Testis (tissue), 2 donors: ENCODE measurements at regions not wholly inside any gene's neighbourhood (a gene's known extent, or its start where the extent isn't known, plus 50 kb on each side); places are given as distances from the start of the nearest gene placed in this dataset.
"Not testable (repeated sequence)": the region's sequence is repeated elsewhere in the genome, so short reads cannot be mapped to it uniquely, and the experiment has no call there.

ENCODE experiments used
- POLR2A ChIP-seq: fragments of 450-650 bp; IDR thresholded peaks from one replicate; pipeline ENCODE4 v1.6.1; 2017; ENCODE audit warnings: antibody characterized with exemption, mild to moderate bottlenecking, moderate library complexity
- TF ChIP-seq, protein P1 (sequence below), 3 experiments: fragments of 450-650 bp in 2 of 3; fragments of 200-600 bp in 1 of 3; sonication (generic) in 1 of 3; IDR thresholded peaks; one replicate each; pipeline ENCODE4 v1.5.1; 2016 to 2019; ENCODE audit warnings: antibody characterized with exemption in 3 of 3, mild to moderate bottlenecking in 2 of 3, moderate library complexity in 1 of 3

- TF ChIP-seq, protein P1, sequence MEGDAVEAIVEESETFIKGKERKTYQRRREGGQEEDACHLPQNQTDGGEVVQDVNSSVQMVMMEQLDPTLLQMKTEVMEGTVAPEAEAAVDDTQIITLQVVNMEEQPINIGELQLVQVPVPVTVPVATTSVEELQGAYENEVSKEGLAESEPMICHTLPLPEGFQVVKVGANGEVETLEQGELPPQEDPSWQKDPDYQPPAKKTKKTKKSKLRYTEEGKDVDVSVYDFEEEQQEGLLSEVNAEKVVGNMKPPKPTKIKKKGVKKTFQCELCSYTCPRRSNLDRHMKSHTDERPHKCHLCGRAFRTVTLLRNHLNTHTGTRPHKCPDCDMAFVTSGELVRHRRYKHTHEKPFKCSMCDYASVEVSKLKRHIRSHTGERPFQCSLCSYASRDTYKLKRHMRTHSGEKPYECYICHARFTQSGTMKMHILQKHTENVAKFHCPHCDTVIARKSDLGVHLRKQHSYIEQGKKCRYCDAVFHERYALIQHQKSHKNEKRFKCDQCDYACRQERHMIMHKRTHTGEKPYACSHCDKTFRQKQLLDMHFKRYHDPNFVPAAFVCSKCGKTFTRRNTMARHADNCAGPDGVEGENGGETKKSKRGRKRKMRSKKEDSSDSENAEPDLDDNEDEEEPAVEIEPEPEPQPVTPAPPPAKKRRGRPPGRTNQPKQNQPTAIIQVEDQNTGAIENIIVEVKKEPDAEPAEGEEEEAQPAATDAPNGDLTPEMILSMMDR (IDR thresholded peaks at IDR 0.05), result not testable (repeated sequence)
- TF ChIP-seq POLR2A, result not testable (repeated sequence)
These were observed 60.7 kb upstream of the RELL1 start for GRCh38 chr4:37746852-37747251.
